ENCODE measurements at regions not wholly inside any gene's neighbourhood (a gene's known extent, or its start where the extent isn't known, plus 50 kb on each side); places are given as distances from the start of the nearest gene placed in this dataset.

GRCh38 chr3:22089284-22089683 is 338.3 kb upstream of the ZNF385D start:
- peak; percentile 65 for TF ChIP-seq CTCF (IDR thresholded peaks at IDR 0.05; ENCODE audit: low read length)
- no peak for TF ChIP-seq EZH2 (IDR thresholded peaks at IDR 0.05; ENCODE audit: borderline replicate concordance, low read length)
